Heart right ventricle (tissue), 16 donors: ENCODE measurements at regions not wholly inside any gene's neighbourhood (a gene's known extent, or its start where the extent isn't known, plus 50 kb on each side); places are given as distances from the start of the nearest gene placed in this dataset.

Source experiments
- ATAC-seq, 8 donors: fragments of 200-7000 bp; cut with Tn5 transposase; one replicate each; pipeline ENCODE4 v1.9.1; 2020; ENCODE audit warnings: mild to moderate bottlenecking in 8 of 8, moderate library complexity in 8 of 8, moderate number of reproducible peaks in 1 of 8
- DNase-seq, 2 donors: peaks; one replicate each; pipeline ENCODE4 v3.0.0-alpha.2; 2020
- H3K27ac ChIP-seq, 10 donors: fragments of 200-600 bp; sonication (generic) in 2 of 10; one replicate each; pipeline versions ENCODE4 v1.5.0 to v1.8.0; 2020 to 2022; ENCODE audit warnings: mild to moderate bottlenecking in 3 of 10
- H3K27me3 ChIP-seq, 7 donors: fragments of 200-600 bp; one replicate each; pipeline ENCODE4 v1.8.0; 2021 to 2022; ENCODE audit warnings: mild to moderate bottlenecking in 2 of 7
- H3K36me3 ChIP-seq, 9 donors: fragments of 200-600 bp; sonication (generic) in 1 of 9; one replicate each; pipeline versions ENCODE4 v1.5.0 to v1.8.0; 2020 to 2022; ENCODE audit warnings: mild to moderate bottlenecking in 2 of 9
- H3K4me1 ChIP-seq, 9 donors: fragments of 200-600 bp; sonication (generic) in 1 of 9; one replicate each; pipeline versions ENCODE4 v1.5.0 to v1.8.0; 2020 to 2022; ENCODE audit warnings: mild to moderate bottlenecking in 4 of 9
- H3K4me3 ChIP-seq, 10 donors: fragments of 200-600 bp; sonication (generic) in 2 of 10; one replicate each; pipeline versions ENCODE4 v1.5.0 to v1.8.0; 2020 to 2022; ENCODE audit warnings: mild to moderate bottlenecking in 7 of 10, moderate library complexity in 2 of 10
- H3K9me3 ChIP-seq, 11 donors: fragments of 200-600 bp in 10 of 11; sonication (generic) in 2 of 11; one replicate each; pipeline versions ENCODE4 v1.5.0 to v1.8.0; 2013 to 2022; ENCODE audit warnings: mild to moderate bottlenecking in 2 of 11, control low read depth in 1 of 11, moderate library complexity in 1 of 11
- CTCF ChIP-seq, 9 donors: fragments of 200-600 bp; sonication (generic) in 2 of 9; IDR thresholded peaks; one replicate each; pipeline versions ENCODE4 v1.5.0 to v1.8.0; 2021 to 2022; ENCODE audit warnings: antibody characterized with exemption in 9 of 9, mild to moderate bottlenecking in 5 of 9, moderate library complexity in 1 of 9
- WGBS, 2 donors: extraction: QIAGEN DNeasy Blood & Tissue Kit; methylation state at CpG; one replicate each; pipeline ENCODE4 v1.1.7; 2013; ENCODE audit warnings: inconsistent platforms in 1 of 2; 5-methylcytosine and 5-hydroxymethylcytosine counted together
- intact Hi-C, 10 donors: fragments of 100-400 bp; cut with DNase I; formaldehyde crosslinking; loops; one replicate each; pipeline versions ENCODE4 v1.11.1 to v1.14.2; 2022
- donor health status: Arrhythmogenic right ventricular cardiomyopathy.
- donor health status: ischemic (EF 13 %, LVEDD 7.1; RV severe dilation, severe dysfunction).
- donor health status: healthy with polysubstance abuse.
- donor health status: DM: no; HTN: yes; CAD: no.
- donor health status: DM: no; HTN: no; CAD: no.
- donor health status: ischemic (EF 25% LVEDD 6.9; RV normal size, moderate dysfunction).
- donor health status: ischemic (EF 25% LVEDD 5.7; RV mildly dilated, moderate dysfunction).
- donor health status: healthy.
- donor health status: DM: yes; HTN: yes; CAD: no.
- donor health status: Ischemic cardiomyopathy.
- donor health status: ischemic (EF 35%, LVEDD 5.7; RV mildly dilated, moderate dysfunction).
- donor health status: nonischemic (EF 11% LVEDD 7.7; RV severe dilation, severe dysfunction).
- donor health status: DM: yes; HTN: yes; CAD: no.
- donor health status: PGD.
- donor health status: ischemic (EF 29% LVEDD 5.4; RV normal size, mild dysfunction).
- donor health status: nonischemic (EF 23%, LVEDD 6.1; RV moderate dilation, normal function).

- peak in 7 of 9 donors; percentile 10 to 46 (median 28) for TF ChIP-seq CTCF (IDR thresholded peaks at IDR 0.05)
- no peaks in the 10 kb centered on the region for H3K36me3 ChIP-seq
- DNase-seq (no peak), ATAC-seq (no peak)
- no peaks in the 10 kb centered on the region for H3K9me3 ChIP-seq
- H3K4me3 ChIP-seq, result no peak overlapping the region
- peaks cover 0 to 37% (median 0%) of the 10 kb centered on the region in 7 donors for H3K27me3 ChIP-seq
- 21 to 34% methylated on average over 3 of the region's 3 CpGs for WGBS, 2 donors
- intact Hi-C loops, result no loop called here
- no peak overlapping the region for H3K27ac ChIP-seq
- no peaks in the 10 kb centered on the region for H3K4me1 ChIP-seq
Measured at GRCh38 chrX:8868906-8869305, 67.7 kb upstream of the FAM9A start.

DNA sequence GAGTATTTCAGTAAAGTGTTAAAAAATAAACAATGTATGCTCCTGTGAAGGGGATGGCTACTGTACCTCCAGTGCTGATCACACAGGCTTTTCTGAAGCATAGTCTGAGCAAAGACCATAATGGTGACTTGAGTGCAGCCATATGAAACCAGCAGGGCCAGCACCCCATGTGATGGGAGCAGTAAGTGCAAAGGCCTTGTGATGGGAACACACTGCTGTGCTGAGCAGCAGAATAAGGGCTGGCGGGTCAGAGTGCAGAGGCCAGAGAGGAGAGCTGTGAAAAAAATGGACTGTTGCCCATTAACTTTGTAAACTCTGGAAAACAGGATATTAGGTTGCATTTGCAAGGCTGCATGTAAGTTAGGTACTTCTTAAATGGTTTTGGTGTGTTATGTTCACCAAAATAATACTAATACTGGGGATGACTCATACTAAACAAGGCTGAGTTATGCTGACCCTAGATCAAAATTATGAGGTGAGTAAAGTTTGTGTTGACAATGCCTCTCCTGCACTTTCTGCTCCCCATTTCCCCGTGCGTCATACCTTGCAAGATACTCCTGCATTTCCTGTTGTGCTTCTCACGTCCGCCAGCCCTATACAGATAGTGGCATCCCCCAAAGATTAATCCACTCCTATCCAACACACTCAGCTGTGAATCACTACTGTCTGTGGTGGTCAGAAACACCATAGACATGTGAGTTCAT is 67.0 kb upstream of the FAM9A start:
- H3K27me3 ChIP-seq, result peaks cover 0 to 41% (median 0%) of the 10 kb centered on the region in 7 donors
- no peaks in the 10 kb centered on the region for H3K4me1 ChIP-seq
- intact Hi-C loops, result no loop called here
- 50 to 78% methylated on average over 5 of the region's 5 CpGs for WGBS, 2 donors
- ATAC-seq, result no peak
- H3K9me3 ChIP-seq, result no peaks in the 10 kb centered on the region
- no peak for DNase-seq
- no peaks in the 10 kb centered on the region for H3K36me3 ChIP-seq
- TF ChIP-seq CTCF (IDR thresholded peaks at IDR 0.05), result no peak
- H3K4me3 ChIP-seq, result no peak overlapping the region
- no peak overlapping the region for H3K27ac ChIP-seq

DNA sequence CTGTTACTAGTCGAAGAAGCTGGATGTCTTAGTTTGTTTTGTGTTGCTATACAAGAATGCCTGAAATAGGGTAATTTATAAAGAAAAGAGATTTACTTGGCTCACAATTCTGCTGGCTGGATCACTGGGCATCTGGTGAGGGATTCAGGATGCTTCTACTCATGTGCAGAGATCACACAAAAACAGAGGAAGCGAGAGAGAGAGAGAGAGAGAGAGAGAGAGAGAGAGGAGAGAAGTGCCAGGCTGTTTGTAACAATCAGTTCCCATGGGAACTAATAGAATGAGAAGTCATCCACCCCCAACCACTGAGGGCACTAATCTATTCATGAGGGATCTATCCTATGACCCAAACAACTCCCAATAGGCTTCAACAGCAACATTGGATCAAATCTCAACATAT is 66.2 kb upstream of the FAM9A start:
- TF ChIP-seq CTCF (IDR thresholded peaks at IDR 0.05), result no peak
- Histone ChIP-seq H3K4me3 (no peak overlapping the region), H3K27ac (no peak overlapping the region), H3K4me1 (no peaks in the 10 kb centered on the region), H3K9me3 (no peaks in the 10 kb centered on the region), H3K36me3 (no peaks in the 10 kb centered on the region), H3K27me3 (peaks cover 0 to 44% (median 0%) of the 10 kb centered on the region in 7 donors)
- 80 to 89% methylated on average over 2 of the region's 2 CpGs for WGBS, 2 donors
- ATAC-seq (no peak), DNase-seq (no peak)
- intact Hi-C loops, result no loop called here

- Histone ChIP-seq H3K27me3 (peaks cover 0 to 52% (median 0%) of the 10 kb centered on the region in 7 donors), H3K36me3 (no peaks in the 10 kb centered on the region), H3K4me1 (no peaks in the 10 kb centered on the region), H3K27ac (no peak overlapping the region), H3K4me3 (no peak overlapping the region), H3K9me3 (no peaks in the 10 kb centered on the region)
- intact Hi-C loops, result no loop called here
- WGBS, 2 donors, result 26 to 27% methylated on average over 5 of the region's 5 CpGs
- DNase-seq (no peak), ATAC-seq (no peak)
- TF ChIP-seq CTCF (IDR thresholded peaks at IDR 0.05), result no peak
Measured at GRCh38 chrX:8864161-8864560, 63.0 kb upstream of the FAM9A start.
